ENCODE measurements at regions not wholly inside any gene's neighbourhood (a gene's known extent, or its start where the extent isn't known, plus 50 kb on each side); places are given as distances from the start of the nearest gene placed in this dataset.

- Histone ChIP-seq H3K4me2 (ENCODE audit: low read depth, low read length) (no peak overlapping the region), H3K27ac (ENCODE audit: extremely low read length, insufficient read depth, low read length) (no peak overlapping the region), H3K36me3 (replicated peaks in 1 of 2; ENCODE audit: control insufficient read depth in 1 of 2, insufficient read depth in 2 of 2, low read length in 2 of 2) (no peaks in the 10 kb centered on the region), H4K20me1 (ENCODE audit: insufficient read depth, low read length) (no peaks in the 10 kb centered on the region), H3K27me3 (ENCODE audit: control insufficient read depth in 1 of 2, insufficient read depth in 2 of 2, low read length in 2 of 2) (0 out of 5 replicates have a peak, but pooled peaks cover 0 to under 1% of the 10 kb centered on the region in 2 experiments), H3K9ac (ENCODE audit: insufficient read depth, low read depth, low read length) (no peak overlapping the region), H3K4me3 (replicated peaks in 1 of 3; ENCODE audit: insufficient read depth in 1 of 3, low read depth in 2 of 3, low read length in 3 of 3) (no peak overlapping the region), H3K9me3 (ENCODE audit: low read length) (no peaks in the 10 kb centered on the region), H3K4me1 (ENCODE audit: insufficient read depth, low read length) (no peaks in the 10 kb centered on the region), H2AFZ (ENCODE audit: low read length) (no peak overlapping the region), H3K79me2 (ENCODE audit: insufficient read depth, low read length) (no peaks in the 10 kb centered on the region)
- intact Hi-C loops (cut with micrococcal nuclease; ENCODE audit: unreplicated experiment), result no loop called here
- CTCF ChIA-PET (ENCODE audit: low intra/inter-chr PET ratio, low total read pairs), result no interaction called here
- DNase-seq (ENCODE audit: low spot score) (no peak), ATAC-seq (no peak), FAIRE-seq (no peak)
- POLR2A ChIA-PET, result no interaction called here
- TF ChIP-seq FOXK2 (IDR thresholded peaks at IDR 0.05) (no peak), ZNF563 (CRISPR knock-in tag; IDR thresholded peaks at IDR 0.05) (no peak), HNRNPH1 (optimal IDR thresholded peaks at IDR 0.05; ENCODE audit: low read depth, low read length) (no peak), ZFP90 (CRISPR knock-in tag; IDR thresholded peaks at IDR 0.05; ENCODE audit: borderline replicate concordance) (no peak), NFE2L2 (IDR thresholded peaks at IDR 0.05; ENCODE audit: low read length) (no peak), ZNF230 (CRISPR knock-in tag; IDR thresholded peaks at IDR 0.05) (no peak), NFKBIZ (CRISPR knock-in tag; IDR thresholded peaks at IDR 0.05) (no peak), ZZZ3 (CRISPR knock-in tag; IDR thresholded peaks at IDR 0.05; ENCODE audit: borderline replicate concordance) (no peak), SMARCE1 (IDR thresholded peaks at IDR 0.05; ENCODE audit: borderline replicate concordance) (no peak), ZNF280B (CRISPR knock-in tag; IDR thresholded peaks at IDR 0.05; ENCODE audit: borderline replicate concordance) (no peak), ZNF562 (CRISPR knock-in tag; IDR thresholded peaks at IDR 0.05; ENCODE audit: borderline replicate concordance) (no peak), HDAC6 (IDR thresholded peaks at IDR 0.05; ENCODE audit: low read depth, low read length) (no peak), MTA1 (CRISPR knock-in tag; IDR thresholded peaks at IDR 0.05; ENCODE audit: borderline replicate concordance) (no peak), HINFP (CRISPR knock-in tag; IDR thresholded peaks at IDR 0.05; ENCODE audit: low read depth) (no peak), MAFG (CRISPR knock-in tag; IDR thresholded peaks at IDR 0.05) (no peak), MIER3 (CRISPR knock-in tag; IDR thresholded peaks at IDR 0.05; ENCODE audit: borderline replicate concordance) (no peak), ZNF776 (CRISPR knock-in tag; IDR thresholded peaks at IDR 0.05) (no peak), DNMT1 (CRISPR knock-in tag; IDR thresholded peaks at IDR 0.05) (no peak), ZNF124 (CRISPR knock-in tag; IDR thresholded peaks at IDR 0.05) (no peak)
- BruUV-seq (replicated peaks), result no TSS peak
- 49% methylated on average over 4 of the region's 4 CpGs for WGBS (ENCODE audit: low lambda C conversion rate)
- in situ Hi-C loops (cut with HindIII; ENCODE audit: extremely low pct_ligation_motif_present, low pct_unique_long_range_greater_than_20kb), result no loop called here
These were observed 211.2 kb upstream of the GPR26 start for GRCh38 chr10:123454987-123455386.

All from HepG2 (cell line).